Astrocyte (in vitro differentiated cells and primary cell): ENCODE measurements at regions not wholly inside any gene's neighbourhood (a gene's known extent, or its start where the extent isn't known, plus 50 kb on each side); places are given as distances from the start of the nearest gene placed in this dataset.

Experiments
- DNase-seq: peaks from one replicate; pipeline ENCODE4 v3.0.0-alpha.2; 2010; ENCODE audit warnings: low read depth
- FAIRE-seq: peaks from 2 replicates; lab custom pipeline; 2011; peaks lifted over from hg19 to GRCh38; lab: Jason Lieb, UNC
- H2AFZ ChIP-seq: 2 replicates; pipeline ENCODE4 v1.6.0; 2012; ENCODE audit warnings: low read depth, low read length, inconsistent platforms
- H3K27ac ChIP-seq: 2 replicates; pipeline ENCODE4 v1.5.1; 2011; ENCODE audit warnings: low read depth, low read length, inconsistent platforms
- H3K27me3 ChIP-seq: 2 replicates; pipeline ENCODE4 v1.6.0; 2011; ENCODE audit warnings: low read length, inconsistent platforms; ENCODE audit not compliant: insufficient read depth
- H3K36me3 ChIP-seq: 2 replicates; pipeline ENCODE4 v1.5.1; 2011; ENCODE audit warnings: low read length, inconsistent platforms; ENCODE audit not compliant: insufficient read depth
- H3K4me1 ChIP-seq: 2 replicates; pipeline ENCODE4 v1.5.1; 2011; ENCODE audit warnings: low read length, inconsistent platforms; ENCODE audit not compliant: insufficient read depth
- H3K4me2 ChIP-seq: 2 replicates; pipeline ENCODE4 v1.6.0; 2012; ENCODE audit warnings: low read length, inconsistent platforms
- H3K4me3 ChIP-seq: 2 replicates; pipeline ENCODE4 v1.5.1; 2011; ENCODE audit warnings: low read depth, mild to moderate bottlenecking, low read length, inconsistent platforms; ENCODE audit not compliant: insufficient read depth
- H3K79me2 ChIP-seq: 2 replicates; pipeline ENCODE4 v1.6.0; 2012; ENCODE audit warnings: mild to moderate bottlenecking, low read length, inconsistent platforms; ENCODE audit not compliant: insufficient read depth
- H3K9ac ChIP-seq: 2 replicates; pipeline ENCODE4 v1.6.0; 2012; ENCODE audit warnings: mild to moderate bottlenecking, low read length, inconsistent platforms
- H3K9me3 ChIP-seq: 2 replicates; pipeline ENCODE4 v1.5.1; 2012; ENCODE audit warnings: low read depth, mild to moderate bottlenecking, low read length, inconsistent platforms; ENCODE audit not compliant: insufficient read depth
- H4K20me1 ChIP-seq: 2 replicates; pipeline ENCODE4 v1.6.0; 2012; ENCODE audit warnings: low read length, inconsistent platforms; ENCODE audit not compliant: insufficient read depth
- H3K27ac Mint-ChIP-seq: one replicate; pipeline ENCODE4 v1.8.0; 2021; ENCODE audit warnings: mild to moderate bottlenecking, mixed read lengths; ENCODE audit not compliant: unreplicated experiment
- H3K27me3 Mint-ChIP-seq: one replicate; pipeline ENCODE4 v1.8.0; 2021; ENCODE audit warnings: low read depth, mixed read lengths; ENCODE audit not compliant: unreplicated experiment
- H3K36me3 Mint-ChIP-seq: one replicate; pipeline ENCODE4 v1.8.0; 2021; ENCODE audit warnings: low read depth, mixed read lengths; ENCODE audit not compliant: unreplicated experiment
- H3K4me1 Mint-ChIP-seq: one replicate; pipeline ENCODE4 v1.8.0; 2021; ENCODE audit warnings: low read depth, mixed read lengths; ENCODE audit not compliant: unreplicated experiment
- H3K4me3 Mint-ChIP-seq: one replicate; pipeline ENCODE4 v1.8.0; 2021; ENCODE audit warnings: mild to moderate bottlenecking, moderate library complexity, mixed read lengths; ENCODE audit not compliant: unreplicated experiment
- H3K9me3 Mint-ChIP-seq: one replicate; pipeline ENCODE4 v1.8.0; 2021; ENCODE audit warnings: mild to moderate bottlenecking, mixed read lengths; ENCODE audit not compliant: unreplicated experiment
- CTCF ChIP-seq: IDR thresholded peaks from 2 replicates; pipeline ENCODE4 v1.5.1; 2011; ENCODE audit warnings: low read depth, mild to moderate bottlenecking, inconsistent platforms, low read length, moderate library complexity; ENCODE audit not compliant: insufficient read depth
- EZH2 ChIP-seq: IDR thresholded peaks from 2 replicates; pipeline ENCODE4 v1.6.1; 2012; ENCODE audit warnings: mild to moderate bottlenecking, low read length, inconsistent platforms; ENCODE audit not compliant: insufficient read depth

- no peak for FAIRE-seq
- no peaks in the 10 kb centered on the region for H3K4me1 Mint-ChIP-seq
- H3K27ac Mint-ChIP-seq = no peak overlapping the region
These were observed 415.8 kb upstream of the SEMA3A start for GRCh38 chr7:84610390-84610789.

DNA sequence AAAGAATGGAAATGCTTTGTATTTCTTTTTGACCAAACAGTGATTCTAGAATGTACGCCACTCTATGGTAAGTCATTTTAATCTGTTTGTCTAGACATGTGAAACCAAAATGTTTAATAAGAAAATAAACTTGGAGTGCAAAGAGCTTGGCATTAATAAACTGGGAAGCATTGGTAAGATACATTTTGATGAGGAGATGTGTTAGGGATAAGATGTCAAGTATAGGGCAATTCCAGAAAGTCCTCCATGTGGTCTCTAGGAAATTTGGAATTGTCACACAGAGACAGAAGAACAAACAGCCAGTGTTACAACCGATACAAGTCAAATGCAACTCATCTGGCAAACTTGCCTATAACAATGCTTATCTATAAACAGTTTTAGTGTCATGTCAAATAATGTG lies 410.7 kb upstream of the SEMA3A start:
- no peak overlapping the region for H3K4me3 ChIP-seq
- Mint-ChIP-seq H3K9me3 (peaks cover 3% of the 10 kb centered on the region), H3K27me3 (no peaks in the 10 kb centered on the region), H3K4me1 (no peaks in the 10 kb centered on the region), H3K27ac (no peak overlapping the region), H3K4me3 (no peak overlapping the region), H3K36me3 (no peaks in the 10 kb centered on the region)
- no peaks in the 10 kb centered on the region for H4K20me1 ChIP-seq
- H3K27ac ChIP-seq = no peak overlapping the region
- TF ChIP-seq CTCF (no peak), EZH2 (no peak)
- H3K9me3 ChIP-seq = peaks cover 4% of the 10 kb centered on the region
- no peaks in the 10 kb centered on the region for H3K27me3 ChIP-seq
- H2AFZ ChIP-seq = no peak overlapping the region
- H3K36me3 ChIP-seq = no peaks in the 10 kb centered on the region
- H3K4me1 ChIP-seq = no peaks in the 10 kb centered on the region
- no peak overlapping the region for H3K9ac ChIP-seq
- H3K79me2 ChIP-seq = no peaks in the 10 kb centered on the region
- H3K4me2 ChIP-seq = no peak overlapping the region
- no peak for FAIRE-seq
- no peak for DNase-seq

More at GRCh38 chr7:84610390-84610789, 415.8 kb upstream of the SEMA3A start:
- Histone ChIP-seq H3K27ac (no peak overlapping the region), H3K79me2 (no peaks in the 10 kb centered on the region), H3K9me3 (no peaks in the 10 kb centered on the region), H3K4me2 (no peak overlapping the region), H2AFZ (no peak overlapping the region), H3K36me3 (no peaks in the 10 kb centered on the region), H3K4me3 (no peak overlapping the region), H3K9ac (no peak overlapping the region), H4K20me1 (no peaks in the 10 kb centered on the region), H3K27me3 (no peaks in the 10 kb centered on the region), H3K4me1 (no peaks in the 10 kb centered on the region)
- TF ChIP-seq EZH2 = no peak
- TF ChIP-seq CTCF = no peak
- DNase-seq = no peak
- Mint-ChIP-seq H3K36me3 (no peaks in the 10 kb centered on the region), H3K4me3 (no peak overlapping the region), H3K9me3 (no peaks in the 10 kb centered on the region), H3K27me3 (no peaks in the 10 kb centered on the region)

GRCh38 chr7:84603545-84603944 lies 409.0 kb upstream of the SEMA3A start:
- Histone ChIP-seq H3K4me2 (no peak overlapping the region), H3K4me1 (no peaks in the 10 kb centered on the region), H3K36me3 (no peaks in the 10 kb centered on the region), H3K9me3 (peaks cover 4% of the 10 kb centered on the region), H4K20me1 (no peaks in the 10 kb centered on the region), H3K27ac (no peak overlapping the region), H3K9ac (no peak overlapping the region), H2AFZ (no peak overlapping the region), H3K79me2 (no peaks in the 10 kb centered on the region), H3K4me3 (no peak overlapping the region), H3K27me3 (no peaks in the 10 kb centered on the region)
- DNase-seq = no peak
- Mint-ChIP-seq H3K27ac (no peak overlapping the region), H3K27me3 (no peaks in the 10 kb centered on the region), H3K36me3 (no peaks in the 10 kb centered on the region), H3K9me3 (peaks cover 3% of the 10 kb centered on the region), H3K4me3 (no peak overlapping the region), H3K4me1 (no peaks in the 10 kb centered on the region)
- no peak for FAIRE-seq
- TF ChIP-seq CTCF (no peak), EZH2 (no peak)
